RKO (cell line): ENCODE measurements at regions not wholly inside any gene's neighbourhood (a gene's known extent, or its start where the extent isn't known, plus 50 kb on each side); places are given as distances from the start of the nearest gene placed in this dataset.

ENCODE experiments used
- DNase-seq: peaks from one replicate; pipeline ENCODE4 v3.0.0-alpha.2; 2016; ENCODE audit warnings: low spot score

GRCh38 chr2:111712361-111712760 lies 171.6 kb downstream of the ANAPC1 start:
- DNase-seq, result no peak

GRCh38 chr2:111712940-111713515 lies 171.0 kb downstream of the ANAPC1 start:
- DNase-seq, result no peak

- DNase-seq, result no peak
Observed at GRCh38 chr2:111715987-111716904, 167.7 kb downstream of the ANAPC1 start.

GRCh38 chr2:111716905-111717775 lies 166.9 kb downstream of the ANAPC1 start:
- DNase-seq, result no peak
